Fibroblast of skin of right quadriceps (primary cell): ENCODE measurements at regions not wholly inside any gene's neighbourhood (a gene's known extent, or its start where the extent isn't known, plus 50 kb on each side); places are given as distances from the start of the nearest gene placed in this dataset.
"Not testable (repeated sequence)": the region's sequence is repeated elsewhere in the genome, so short reads cannot be mapped to it uniquely, and the experiment has no call there.

ENCODE experiments used
- DNase-seq: peaks from one replicate; pipeline ENCODE4 v3.0.0-alpha.2; 2013

- DNase-seq = no peak
These were observed 345.7 kb upstream of the SFSWAP start for GRCh38 chr12:131364903-131365820.

- no peak for DNase-seq
These were observed 345.0 kb upstream of the SFSWAP start for GRCh38 chr12:131365821-131366260.

GRCh38 chr12:131366261-131366871 lies 344.5 kb upstream of the SFSWAP start:
- no peak for DNase-seq

- DNase-seq = not testable (repeated sequence)
These were observed 343.6 kb upstream of the SFSWAP start for GRCh38 chr12:131367067-131367982.

- no peak for DNase-seq
These were observed 342.8 kb upstream of the SFSWAP start for GRCh38 chr12:131367983-131368667.

GRCh38 chr12:131368668-131369071 lies 342.2 kb upstream of the SFSWAP start:
- no peak for DNase-seq

- DNase-seq = no peak
These were observed 341.6 kb upstream of the SFSWAP start for GRCh38 chr12:131369094-131369845.

GRCh38 chr12:131370321-131370720 lies 340.6 kb upstream of the SFSWAP start:
- no peak for DNase-seq

- DNase-seq = no peak
These were observed 340.0 kb upstream of the SFSWAP start for GRCh38 chr12:131370791-131371347.

GRCh38 chr12:131371401-131372170 lies 339.3 kb upstream of the SFSWAP start:
- DNase-seq = no peak

- DNase-seq = no peak
These were observed 338.8 kb upstream of the SFSWAP start for GRCh38 chr12:131372171-131372475.

GRCh38 chr12:131372706-131373195 lies 338.1 kb upstream of the SFSWAP start:
- no peak for DNase-seq

- DNase-seq = no peak
These were observed 335.5 kb upstream of the SFSWAP start for GRCh38 chr12:131375261-131375971.

- no peak for DNase-seq
These were observed 334.9 kb upstream of the SFSWAP start for GRCh38 chr12:131375972-131376345.

- DNase-seq = no peak
These were observed 332.6 kb upstream of the SFSWAP start for GRCh38 chr12:131378176-131378842.

- DNase-seq = no peak
These were observed 331.8 kb upstream of the SFSWAP start for GRCh38 chr12:131378861-131379665.

- DNase-seq = no peak
These were observed 331.2 kb upstream of the SFSWAP start for GRCh38 chr12:131379738-131380137.

- DNase-seq = no peak
These were observed 330.5 kb upstream of the SFSWAP start for GRCh38 chr12:131380220-131380964.
